H9 (cell line): ENCODE measurements at regions not wholly inside any gene's neighbourhood (a gene's known extent, or its start where the extent isn't known, plus 50 kb on each side); places are given as distances from the start of the nearest gene placed in this dataset.

ENCODE experiments used
- DNase-seq: peaks from one replicate; pipeline ENCODE4 v3.0.0-alpha.2; 2017
- H2AFZ ChIP-seq: one replicate; pipeline ENCODE4 v1.6.1; 2013; ENCODE audit warnings: mild to moderate bottlenecking, low read length, control low read depth, moderate library complexity
- H2AK5ac ChIP-seq: 2 replicates; pipeline ENCODE4 v1.6.1; 2013; ENCODE audit warnings: low read length, control low read depth, mixed read lengths; ENCODE audit not compliant: insufficient read length
- H2BK120ac ChIP-seq: one replicate; pipeline ENCODE4 v1.6.1; 2013; ENCODE audit warnings: low read depth, mild to moderate bottlenecking, low read length, control low read depth, inconsistent platforms; ENCODE audit not compliant: poor library complexity, severe bottlenecking
- H2BK12ac ChIP-seq: 2 replicates; pipeline ENCODE4 v1.6.1; 2013; ENCODE audit warnings: low read length, control low read depth, mixed read lengths, low read depth; ENCODE audit not compliant: insufficient read length
- H2BK15ac ChIP-seq: 2 replicates; pipeline ENCODE4 v1.6.1; 2013; ENCODE audit warnings: low read depth, low read length, control low read depth
- H2BK20ac ChIP-seq: one replicate; pipeline ENCODE4 v1.6.1; 2013; ENCODE audit warnings: low read depth, mild to moderate bottlenecking, low read length, control low read depth, inconsistent platforms; ENCODE audit not compliant: poor library complexity, severe bottlenecking
- H2BK5ac ChIP-seq: 2 replicates; pipeline ENCODE4 v1.6.1; 2013; ENCODE audit warnings: low read length, control low read depth, mixed read lengths; ENCODE audit not compliant: insufficient read length
- H3K14ac ChIP-seq: 2 replicates; pipeline ENCODE4 v1.6.1; 2013; ENCODE audit warnings: low read length, control low read depth; ENCODE audit not compliant: insufficient read depth
- H3K18ac ChIP-seq: 2 replicates; pipeline ENCODE4 v1.6.1; 2013; ENCODE audit warnings: low read depth, mild to moderate bottlenecking, mixed read lengths, low read length, control low read depth; ENCODE audit not compliant: insufficient read length
- H3K23ac ChIP-seq: 2 replicates; pipeline ENCODE4 v1.6.1; 2013; ENCODE audit warnings: low read length, control low read depth, mixed read lengths, low read depth; ENCODE audit not compliant: insufficient read length
- H3K23me2 ChIP-seq: 2 replicates; pipeline ENCODE4 v1.6.1; 2013; ENCODE audit warnings: low read depth, mild to moderate bottlenecking, mixed read lengths, low read length, control low read depth; ENCODE audit not compliant: insufficient read length, poor library complexity, severe bottlenecking
- H3K27ac ChIP-seq: 2 replicates; pipeline ENCODE4 v1.5.1; 2013; ENCODE audit warnings: low read length, control low read depth, mixed read lengths, low read depth; ENCODE audit not compliant: insufficient read length
- H3K27me3 ChIP-seq: 2 replicates; pipeline ENCODE4 v1.6.1; 2013; ENCODE audit warnings: low read length, control low read depth, inconsistent platforms; ENCODE audit not compliant: insufficient read depth
- H3K4ac ChIP-seq: 2 replicates; pipeline ENCODE4 v1.6.1; 2013; ENCODE audit warnings: low read depth, mild to moderate bottlenecking, control low read depth, inconsistent platforms, low read length, moderate library complexity
- H3K4me1 ChIP-seq: 2 replicates; pipeline ENCODE4 v1.6.1; 2013; ENCODE audit warnings: low read length, control low read depth, inconsistent platforms; ENCODE audit not compliant: insufficient read depth
- H3K4me2 ChIP-seq: 2 replicates; pipeline ENCODE4 v1.6.1; 2013; ENCODE audit warnings: low read length, control low read depth, mixed read lengths; ENCODE audit not compliant: insufficient read length, insufficient read depth
- H3K56ac ChIP-seq: 2 replicates; pipeline ENCODE4 v1.6.1; 2013; ENCODE audit warnings: low read depth, mild to moderate bottlenecking, mixed read lengths, low read length, control low read depth; ENCODE audit not compliant: insufficient read length
- H3K79me1 ChIP-seq: 2 replicates; pipeline ENCODE4 v1.6.1; 2013; ENCODE audit warnings: low read depth, mild to moderate bottlenecking, moderate library complexity, low read length, control low read depth, inconsistent platforms; ENCODE audit not compliant: insufficient read depth, poor library complexity, severe bottlenecking
- H3K79me2 ChIP-seq: 2 replicates; pipeline ENCODE4 v1.6.1; 2013; ENCODE audit warnings: low read length, control low read depth, inconsistent platforms; ENCODE audit not compliant: insufficient read depth
- H3K9ac ChIP-seq: 2 replicates; pipeline ENCODE4 v1.6.1; 2013; ENCODE audit warnings: low read length, control low read depth, mixed read lengths; ENCODE audit not compliant: insufficient read length; ENCODE audit errors: extremely low read depth
- H3K9me3 ChIP-seq: one replicate; pipeline ENCODE4 v1.6.1; 2013; ENCODE audit warnings: low read depth, low read length, inconsistent platforms; ENCODE audit not compliant: control insufficient read depth
- H3T11ph ChIP-seq: one replicate; pipeline ENCODE4 v1.6.1; 2013; ENCODE audit warnings: mild to moderate bottlenecking, low read length, control low read depth, inconsistent platforms
- H4K20me1 ChIP-seq: one replicate; pipeline ENCODE4 v1.6.1; 2013; ENCODE audit not compliant: control insufficient read depth, insufficient read length, insufficient read depth
- H4K5ac ChIP-seq: 2 replicates; pipeline ENCODE4 v1.6.1; 2013; ENCODE audit warnings: low read depth, mild to moderate bottlenecking, mixed read lengths, low read length, control low read depth; ENCODE audit not compliant: insufficient read length
- H4K8ac ChIP-seq: replicated peaks from 2 replicates; pipeline ENCODE4 v1.6.1; 2013; ENCODE audit warnings: low read length, control low read depth, mixed read lengths, low read depth; ENCODE audit not compliant: insufficient read length
- H4K91ac ChIP-seq: 2 replicates; pipeline ENCODE4 v1.6.1; 2013; ENCODE audit warnings: low read depth, mild to moderate bottlenecking, moderate library complexity, mixed read lengths, low read length, control low read depth; ENCODE audit not compliant: insufficient read length
- H3K27ac Mint-ChIP-seq, 3 experiments: 2 replicates in 2 of 3; 3 replicates in 1 of 3; pipeline ENCODE4 v1.8.0; 2020 to 2021; ENCODE audit warnings: mixed read lengths in 3 of 3, mild to moderate bottlenecking in 1 of 3, moderate library complexity in 1 of 3
- H3K27me3 Mint-ChIP-seq: 2 replicates; pipeline ENCODE4 v1.8.0; 2021; ENCODE audit warnings: low read depth, mild to moderate bottlenecking, moderate library complexity, mixed read lengths
- H3K36me3 Mint-ChIP-seq, 3 experiments: 2 replicates in 2 of 3; 3 replicates in 1 of 3; pipeline ENCODE4 v1.8.0; 2020 to 2021; ENCODE audit warnings: low read depth in 3 of 3, mixed read lengths in 3 of 3; ENCODE audit not compliant: insufficient read depth in 1 of 3
- H3K4me1 Mint-ChIP-seq, 2 experiments: 2 replicates each; pipeline ENCODE4 v1.8.0; 2020; ENCODE audit warnings: mixed read lengths in 2 of 2
- H3K4me3 Mint-ChIP-seq, 2 experiments: 2 replicates in 1 of 2; 3 replicates in 1 of 2; pipeline ENCODE4 v1.8.0; 2020 to 2021; ENCODE audit warnings: mild to moderate bottlenecking in 2 of 2, mixed read lengths in 2 of 2, moderate library complexity in 1 of 2
- H3K9me3 Mint-ChIP-seq, 2 experiments: 2 replicates in 1 of 2; 3 replicates in 1 of 2; pipeline ENCODE4 v1.8.0; 2020; ENCODE audit warnings: mild to moderate bottlenecking in 2 of 2, mixed read lengths in 2 of 2, moderate library complexity in 1 of 2
- WGBS: extraction: QIAGEN DNeasy Blood & Tissue Kit; methylation state at CpG from one replicate; pipeline ENCODE4 v1.1.7; 2013; ENCODE audit warnings: missing lambda C conversion rate, low lambda C conversion rate, mixed read lengths; ENCODE audit not compliant: insufficient read length; ENCODE audit errors: extremely low coverage; 5-methylcytosine and 5-hydroxymethylcytosine counted together
- TF ChIP-seq, protein P1 (sequence below): fragments of 200-600 bp; sonication (generic); conservative IDR thresholded peaks from 3 replicates; pipeline ENCODE4 v1.8.0; 2021; ENCODE audit warnings: antibody characterized with exemption, mild to moderate bottlenecking

DNA sequence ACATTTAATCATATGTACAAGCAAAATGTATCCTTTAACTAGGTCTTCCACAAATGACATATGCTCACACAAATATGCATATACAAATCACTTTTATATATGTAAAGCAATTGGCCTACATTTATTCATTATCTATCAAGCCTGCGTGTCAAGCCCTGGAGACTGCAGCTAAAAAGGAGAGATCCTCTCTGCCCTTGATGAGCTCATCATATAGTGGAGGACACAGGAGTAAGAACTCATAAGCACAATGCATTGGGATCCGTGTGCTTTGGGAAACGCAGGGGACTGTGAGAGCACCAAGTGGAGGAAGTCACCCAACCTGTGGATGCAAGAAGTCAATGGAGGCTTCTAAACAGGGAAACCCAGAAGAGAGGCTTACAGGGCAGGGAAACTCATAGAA, 735.7 kb downstream of the BCL11B start:
- no CpG with 5 or more reads among the region's 3 CpGs for WGBS
- no peaks in the 10 kb centered on the region for H3K27me3 ChIP-seq
- no peak overlapping the region for H4K5ac ChIP-seq
- no peak overlapping the region for H2BK15ac ChIP-seq
- H3K18ac ChIP-seq: no peak overlapping the region
- H2AK5ac ChIP-seq: no peak overlapping the region
- no peak overlapping the region for H3T11ph ChIP-seq
- no peak overlapping the region for H2AFZ ChIP-seq
- H3K27ac Mint-ChIP-seq: no peak overlapping the region
- DNase-seq: no peak
- H3K9me3 Mint-ChIP-seq: peaks cover 4 to 12% of the 10 kb centered on the region in 2 experiments; a peak in 3 of 5 replicates
- 0 out of 7 replicates have a peak, but pooled peaks cover 0 to 4% (median 2%) of the 10 kb centered on the region in 3 experiments for H3K36me3 Mint-ChIP-seq
- H3K9me3 ChIP-seq: no peaks in the 10 kb centered on the region
- H3K23ac ChIP-seq: no peak overlapping the region
- H3K23me2 ChIP-seq: no peaks in the 10 kb centered on the region
- H3K4me1 Mint-ChIP-seq: peaks cover 9 to 12% of the 10 kb centered on the region in 2 experiments
- H2BK120ac ChIP-seq: no peak overlapping the region
- no peak overlapping the region for H3K4me3 Mint-ChIP-seq
- no peak overlapping the region for H2BK5ac ChIP-seq
- no peaks in the 10 kb centered on the region for H3K4me1 ChIP-seq
- TF ChIP-seq, protein P1, sequence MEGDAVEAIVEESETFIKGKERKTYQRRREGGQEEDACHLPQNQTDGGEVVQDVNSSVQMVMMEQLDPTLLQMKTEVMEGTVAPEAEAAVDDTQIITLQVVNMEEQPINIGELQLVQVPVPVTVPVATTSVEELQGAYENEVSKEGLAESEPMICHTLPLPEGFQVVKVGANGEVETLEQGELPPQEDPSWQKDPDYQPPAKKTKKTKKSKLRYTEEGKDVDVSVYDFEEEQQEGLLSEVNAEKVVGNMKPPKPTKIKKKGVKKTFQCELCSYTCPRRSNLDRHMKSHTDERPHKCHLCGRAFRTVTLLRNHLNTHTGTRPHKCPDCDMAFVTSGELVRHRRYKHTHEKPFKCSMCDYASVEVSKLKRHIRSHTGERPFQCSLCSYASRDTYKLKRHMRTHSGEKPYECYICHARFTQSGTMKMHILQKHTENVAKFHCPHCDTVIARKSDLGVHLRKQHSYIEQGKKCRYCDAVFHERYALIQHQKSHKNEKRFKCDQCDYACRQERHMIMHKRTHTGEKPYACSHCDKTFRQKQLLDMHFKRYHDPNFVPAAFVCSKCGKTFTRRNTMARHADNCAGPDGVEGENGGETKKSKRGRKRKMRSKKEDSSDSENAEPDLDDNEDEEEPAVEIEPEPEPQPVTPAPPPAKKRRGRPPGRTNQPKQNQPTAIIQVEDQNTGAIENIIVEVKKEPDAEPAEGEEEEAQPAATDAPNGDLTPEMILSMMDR: no peak
- H3K4ac ChIP-seq: no peak overlapping the region
- H2BK20ac ChIP-seq: no peak overlapping the region
- no peak overlapping the region for H3K14ac ChIP-seq
- H3K9ac ChIP-seq: no peak overlapping the region
- no peak overlapping the region for H3K4me2 ChIP-seq
- no peak overlapping the region for H2BK12ac ChIP-seq
- no peak overlapping the region for H4K8ac ChIP-seq
- H3K79me2 ChIP-seq: no peaks in the 10 kb centered on the region
- no peak overlapping the region for H3K56ac ChIP-seq
- no peaks in the 10 kb centered on the region for H4K20me1 ChIP-seq
- H3K27ac ChIP-seq: no peak overlapping the region
- H3K79me1 ChIP-seq: no peaks in the 10 kb centered on the region
- no peaks in the 10 kb centered on the region for H3K27me3 Mint-ChIP-seq
- no peak overlapping the region for H4K91ac ChIP-seq
